IPS-20b (cell line): ENCODE measurements at regions not wholly inside any gene's neighbourhood (a gene's known extent, or its start where the extent isn't known, plus 50 kb on each side); places are given as distances from the start of the nearest gene placed in this dataset.
"Not testable (repeated sequence)": the region's sequence is repeated elsewhere in the genome, so short reads cannot be mapped to it uniquely, and the experiment has no call there.

Experiments
- H3K27ac ChIP-seq: one replicate; pipeline ENCODE4 v1.5.1; 2013; ENCODE audit warnings: low read length
- H3K27me3 ChIP-seq: 2 replicates; pipeline ENCODE4 v1.6.1; 2013; ENCODE audit warnings: mild to moderate bottlenecking, low read length, inconsistent platforms; ENCODE audit not compliant: insufficient read depth
- H3K36me3 ChIP-seq: 2 replicates; pipeline ENCODE4 v1.6.1; 2013; ENCODE audit warnings: low read depth, mild to moderate bottlenecking, inconsistent platforms, low read length, moderate library complexity; ENCODE audit not compliant: insufficient read depth
- H3K4me1 ChIP-seq: 2 replicates; pipeline ENCODE4 v1.6.1; 2013; ENCODE audit warnings: mild to moderate bottlenecking, control low read depth, inconsistent platforms, low read length, moderate library complexity; ENCODE audit not compliant: insufficient read depth
- H3K4me3 ChIP-seq: 2 replicates; pipeline ENCODE4 v1.5.1; 2013; ENCODE audit warnings: mild to moderate bottlenecking, low read length, inconsistent platforms
- H3K9ac ChIP-seq: 2 replicates; pipeline ENCODE4 v1.6.1; 2013; ENCODE audit warnings: low read depth, mild to moderate bottlenecking, inconsistent platforms, low read length, moderate library complexity
- H3K9me3 ChIP-seq: 2 replicates; pipeline ENCODE4 v1.6.1; 2013; ENCODE audit warnings: mild to moderate bottlenecking, low read depth, low read length, inconsistent platforms; ENCODE audit not compliant: insufficient read depth

GRCh38 chr13:78137404-78138142 is 218.9 kb upstream of the EDNRB start:
- Histone ChIP-seq H3K9me3 (no peaks in the 10 kb centered on the region), H3K9ac (no peak overlapping the region), H3K4me3 (no peak overlapping the region), H3K27me3 (no peaks in the 10 kb centered on the region), H3K27ac (no peak overlapping the region), H3K36me3 (no peaks in the 10 kb centered on the region), H3K4me1 (no peaks in the 10 kb centered on the region)

- Histone ChIP-seq H3K9me3 (no peaks in the 10 kb centered on the region), H3K4me1 (no peaks in the 10 kb centered on the region), H3K36me3 (no peaks in the 10 kb centered on the region), H3K27ac (no peak overlapping the region), H3K4me3 (no peak overlapping the region), H3K27me3 (no peaks in the 10 kb centered on the region), H3K9ac (no peak overlapping the region)
These were observed 218.3 kb upstream of the EDNRB start for GRCh38 chr13:78136966-78137365.

GRCh38 chr13:78133511-78133910 is 214.9 kb upstream of the EDNRB start:
- H3K27me3 ChIP-seq, result no peaks in the 10 kb centered on the region
- H3K4me3 ChIP-seq, result no peak overlapping the region
- no peaks in the 10 kb centered on the region for H3K9me3 ChIP-seq
- H3K9ac ChIP-seq, result no peak overlapping the region
- H3K36me3 ChIP-seq, result no peaks in the 10 kb centered on the region
- H3K27ac ChIP-seq, result no peak overlapping the region
- H3K4me1 ChIP-seq, result peaks cover 2% of the 10 kb centered on the region; the same call in 1 of the 2 replicates

- Histone ChIP-seq H3K9ac (no peak overlapping the region), H3K4me1 (peaks cover 4% of the 10 kb centered on the region; the same call in 1 of the 2 replicates), H3K36me3 (no peaks in the 10 kb centered on the region), H3K27ac (no peak overlapping the region), H3K4me3 (no peak overlapping the region), H3K27me3 (no peaks in the 10 kb centered on the region), H3K9me3 (no peaks in the 10 kb centered on the region)
These were observed 213.2 kb upstream of the EDNRB start for GRCh38 chr13:78131811-78132210.

- no peaks in the 10 kb centered on the region for H3K36me3 ChIP-seq
- no peaks in the 10 kb centered on the region for H3K9me3 ChIP-seq
- H3K4me3 ChIP-seq, result no peak overlapping the region
- peaks cover 4% of the 10 kb centered on the region; the same call in 1 of the 2 replicates for H3K4me1 ChIP-seq
- H3K27me3 ChIP-seq, result no peaks in the 10 kb centered on the region
- no peak overlapping the region for H3K27ac ChIP-seq
- H3K9ac ChIP-seq, result no peak overlapping the region
These were observed 212.7 kb upstream of the EDNRB start for GRCh38 chr13:78131346-78131745.

- H3K9me3 ChIP-seq, result no peaks in the 10 kb centered on the region
- no peak overlapping the region for H3K27ac ChIP-seq
- H3K4me3 ChIP-seq, result no peak overlapping the region
- H3K9ac ChIP-seq, result no peak overlapping the region
- peaks cover 4% of the 10 kb centered on the region; the same call in 1 of the 2 replicates for H3K4me1 ChIP-seq
- H3K36me3 ChIP-seq, result no peaks in the 10 kb centered on the region
- no peaks in the 10 kb centered on the region for H3K27me3 ChIP-seq
These were observed 211.2 kb upstream of the EDNRB start for GRCh38 chr13:78129823-78130222.

- no peak overlapping the region for H3K4me3 ChIP-seq
- H3K36me3 ChIP-seq, result no peaks in the 10 kb centered on the region
These were observed 210.7 kb upstream of the EDNRB start for GRCh38 chr13:78129359-78129758.

GRCh38 chr13:78121459-78122348 is 203.1 kb upstream of the EDNRB start:
- Histone ChIP-seq H3K27ac (no peak overlapping the region), H3K9me3 (no peaks in the 10 kb centered on the region), H3K4me1 (no peaks in the 10 kb centered on the region; the same call in 1 of the 2 replicates), H3K9ac (no peak overlapping the region), H3K36me3 (no peaks in the 10 kb centered on the region), H3K4me3 (no peak overlapping the region), H3K27me3 (no peaks in the 10 kb centered on the region)

More at GRCh38 chr13:78129359-78129758, 210.7 kb upstream of the EDNRB start:
- Histone ChIP-seq H3K27ac (no peak overlapping the region), H3K9ac (no peak overlapping the region), H3K27me3 (no peaks in the 10 kb centered on the region), H3K4me1 (peaks cover 4% of the 10 kb centered on the region; the same call in 1 of the 2 replicates), H3K9me3 (no peaks in the 10 kb centered on the region)

GRCh38 chr13:78121001-78121400 is 202.4 kb upstream of the EDNRB start:
- Histone ChIP-seq H3K27me3 (no peaks in the 10 kb centered on the region), H3K4me1 (no peaks in the 10 kb centered on the region; the same call in 1 of the 2 replicates), H3K9ac (no peak overlapping the region), H3K27ac (no peak overlapping the region), H3K4me3 (no peak overlapping the region), H3K9me3 (no peaks in the 10 kb centered on the region), H3K36me3 (no peaks in the 10 kb centered on the region)

GRCh38 chr13:78120144-78120543 is 201.5 kb upstream of the EDNRB start:
- H3K9me3 ChIP-seq, H3K36me3 ChIP-seq, H3K9ac ChIP-seq, H3K4me1 ChIP-seq, H3K4me3 ChIP-seq, H3K27me3 ChIP-seq, H3K27ac ChIP-seq: not testable (repeated sequence)

- not testable (repeated sequence) for H3K4me1 ChIP-seq, H3K9ac ChIP-seq, H3K4me3 ChIP-seq, H3K9me3 ChIP-seq, H3K27ac ChIP-seq, H3K27me3 ChIP-seq, H3K36me3 ChIP-seq
These were observed 198.4 kb upstream of the EDNRB start for GRCh38 chr13:78117070-78117469.

- H3K4me1 ChIP-seq, result no peaks in the 10 kb centered on the region
- H3K36me3 ChIP-seq, result no peaks in the 10 kb centered on the region
- no peak overlapping the region for H3K4me3 ChIP-seq
- H3K9ac ChIP-seq, result no peak overlapping the region
- H3K27me3 ChIP-seq, result no peaks in the 10 kb centered on the region
- no peaks in the 10 kb centered on the region for H3K9me3 ChIP-seq
- no peak overlapping the region for H3K27ac ChIP-seq
These were observed 187.0 kb upstream of the EDNRB start for GRCh38 chr13:78105656-78106055.
